ENCODE measurements at regions not wholly inside any gene's neighbourhood (a gene's known extent, or its start where the extent isn't known, plus 50 kb on each side); places are given as distances from the start of the nearest gene placed in this dataset.

- no peak for TF ChIP-seq CTCF (IDR thresholded peaks at IDR 0.05; ENCODE audit: control insufficient read depth, insufficient read depth, low read depth, low read length, missing control alignments)
- no peak for DNase-seq (ENCODE audit: low read depth)
- no peak overlapping the region for H3K4me3 ChIP-seq (ENCODE audit: control insufficient read depth, low read depth, low read length)
Observed at GRCh38 chr2:15729001-15729400, 137.3 kb downstream of the DDX1 start.

- H3K4me3 ChIP-seq (ENCODE audit: control insufficient read depth, low read depth, low read length) = no peak overlapping the region
- TF ChIP-seq CTCF (IDR thresholded peaks at IDR 0.05; ENCODE audit: control insufficient read depth, insufficient read depth, low read depth, low read length, missing control alignments) = no peak
- DNase-seq (ENCODE audit: low read depth) = no peak
Observed at GRCh38 chr2:15729709-15730544, 138.3 kb downstream of the DDX1 start.

- no peak for TF ChIP-seq CTCF (IDR thresholded peaks at IDR 0.05; ENCODE audit: control insufficient read depth, insufficient read depth, low read depth, low read length, missing control alignments)
- H3K4me3 ChIP-seq (ENCODE audit: control insufficient read depth, low read depth, low read length) = no peak overlapping the region
- peak; percentile 55 for DNase-seq (ENCODE audit: low read depth)
Observed at GRCh38 chr2:15730545-15731212, 139.0 kb downstream of the DDX1 start.

- DNase-seq (ENCODE audit: low read depth) = no peak
- no peak for TF ChIP-seq CTCF (IDR thresholded peaks at IDR 0.05; ENCODE audit: control insufficient read depth, insufficient read depth, low read depth, low read length, missing control alignments)
- H3K4me3 ChIP-seq (ENCODE audit: control insufficient read depth, low read depth, low read length) = no peak overlapping the region
Observed at GRCh38 chr2:15731213-15731888, 139.7 kb downstream of the DDX1 start.

GRCh38 chr2:15731889-15732271, 140.2 kb downstream of the DDX1 start:
- TF ChIP-seq CTCF (IDR thresholded peaks at IDR 0.05; ENCODE audit: control insufficient read depth, insufficient read depth, low read depth, low read length, missing control alignments) = no peak
- no peak for DNase-seq (ENCODE audit: low read depth)
- no peak overlapping the region for H3K4me3 ChIP-seq (ENCODE audit: control insufficient read depth, low read depth, low read length)

GRCh38 chr2:15732341-15733077, 140.8 kb downstream of the DDX1 start:
- DNase-seq (ENCODE audit: low read depth) = no peak
- H3K4me3 ChIP-seq (ENCODE audit: control insufficient read depth, low read depth, low read length) = no peak overlapping the region
- TF ChIP-seq CTCF (IDR thresholded peaks at IDR 0.05; ENCODE audit: control insufficient read depth, insufficient read depth, low read depth, low read length, missing control alignments) = no peak

Measured in AG09309 (cell line).